Osteoblast (primary cell): ENCODE measurements at regions not wholly inside any gene's neighbourhood (a gene's known extent, or its start where the extent isn't known, plus 50 kb on each side); places are given as distances from the start of the nearest gene placed in this dataset.

Experiments used
- DNase-seq: peaks from one replicate; pipeline ENCODE4 v3.0.0; 2011; ENCODE audit warnings: low spot score, mixed read lengths; ENCODE audit not compliant: insufficient read length; ENCODE audit errors: missing footprints
- H2AFZ ChIP-seq: 2 replicates; pipeline ENCODE4 v1.6.0; 2011; ENCODE audit warnings: mild to moderate bottlenecking, low read length
- H3K27ac ChIP-seq: 2 replicates; pipeline ENCODE4 v1.5.1; 2011; ENCODE audit warnings: mild to moderate bottlenecking, low read depth, low read length, moderate library complexity
- H3K27me3 ChIP-seq: 2 replicates; pipeline ENCODE4 v1.6.0; 2012; ENCODE audit warnings: mild to moderate bottlenecking, control low read depth, inconsistent platforms, low read length, moderate library complexity; ENCODE audit not compliant: insufficient read depth
- H3K36me3 ChIP-seq: 2 replicates; pipeline ENCODE4 v1.5.1; 2011; ENCODE audit warnings: mild to moderate bottlenecking, low read length, control low read depth, moderate library complexity; ENCODE audit not compliant: insufficient read depth
- H3K4me1 ChIP-seq: 2 replicates; pipeline ENCODE4 v1.5.1; 2011; ENCODE audit warnings: mild to moderate bottlenecking, low read length, control low read depth, moderate library complexity; ENCODE audit not compliant: insufficient read depth
- H3K4me2 ChIP-seq: 2 replicates; pipeline ENCODE4 v1.6.0; 2011; ENCODE audit warnings: mild to moderate bottlenecking, low read length; ENCODE audit not compliant: insufficient read depth
- H3K4me3 ChIP-seq: fragments of 200-600 bp; sonication (generic); 3 replicates; pipeline ENCODE4 v1.5.1; 2012; ENCODE audit warnings: mild to moderate bottlenecking, low read length, inconsistent platforms; ENCODE audit not compliant: insufficient read depth
- H3K79me2 ChIP-seq: 2 replicates; pipeline ENCODE4 v1.6.0; 2012; ENCODE audit warnings: mild to moderate bottlenecking, low read length, control low read depth, inconsistent platforms; ENCODE audit not compliant: insufficient read depth
- H3K9me3 ChIP-seq: 2 replicates; pipeline ENCODE4 v1.5.1; 2011; ENCODE audit warnings: low read depth, low read length, control low read depth
- H4K20me1 ChIP-seq: 2 replicates; pipeline ENCODE4 v1.6.0; 2012; ENCODE audit warnings: mild to moderate bottlenecking, low read length, control low read depth; ENCODE audit not compliant: insufficient read depth
- CTCF ChIP-seq: IDR thresholded peaks from 2 replicates; pipeline ENCODE4 v1.5.1; 2011; ENCODE audit warnings: mild to moderate bottlenecking, low read depth, low read length, moderate library complexity; ENCODE audit errors: extremely low read depth

GRCh38 chr20:57808264-57809070 lies 98.7 kb upstream of the PMEPA1 start:
- H3K27ac ChIP-seq: no peak overlapping the region
- H3K4me3 ChIP-seq: no peak overlapping the region
- peaks cover 8% of the 10 kb centered on the region for H3K27me3 ChIP-seq
- H3K9me3 ChIP-seq: no peaks in the 10 kb centered on the region
- peak; percentile 14 for DNase-seq
- H2AFZ ChIP-seq: no peak overlapping the region
- no peaks in the 10 kb centered on the region for H3K79me2 ChIP-seq
- TF ChIP-seq CTCF: no peak
- H3K4me2 ChIP-seq: no peak overlapping the region
- H3K4me1 ChIP-seq: no peaks in the 10 kb centered on the region
- no peaks in the 10 kb centered on the region for H4K20me1 ChIP-seq
- H3K36me3 ChIP-seq: no peaks in the 10 kb centered on the region

GRCh38 chr20:57807401-57808263 lies 97.8 kb upstream of the PMEPA1 start:
- H3K36me3 ChIP-seq: no peaks in the 10 kb centered on the region
- no peak overlapping the region for H2AFZ ChIP-seq
- H3K4me2 ChIP-seq: no peak overlapping the region
- no peaks in the 10 kb centered on the region for H3K9me3 ChIP-seq
- no peak overlapping the region for H3K4me3 ChIP-seq
- no peaks in the 10 kb centered on the region for H3K79me2 ChIP-seq
- peak; percentile 86 for DNase-seq
- no peaks in the 10 kb centered on the region for H3K4me1 ChIP-seq
- H3K27me3 ChIP-seq: peaks cover 8% of the 10 kb centered on the region
- no peak overlapping the region for H3K27ac ChIP-seq
- TF ChIP-seq CTCF: no peak
- no peaks in the 10 kb centered on the region for H4K20me1 ChIP-seq

- Histone ChIP-seq H3K9me3 (no peaks in the 10 kb centered on the region), H2AFZ (no peak overlapping the region), H4K20me1 (no peaks in the 10 kb centered on the region), H3K79me2 (no peaks in the 10 kb centered on the region), H3K4me2 (no peak overlapping the region), H3K36me3 (no peaks in the 10 kb centered on the region), H3K27me3 (peaks cover 8% of the 10 kb centered on the region), H3K4me1 (no peaks in the 10 kb centered on the region), H3K27ac (no peak overlapping the region), H3K4me3 (no peak overlapping the region)
- no peak for TF ChIP-seq CTCF
- peak; percentile 61 for DNase-seq
Observed at GRCh38 chr20:57806975-57807374, 97.2 kb upstream of the PMEPA1 start.

GRCh38 chr20:57806476-57806875 lies 96.7 kb upstream of the PMEPA1 start:
- Histone ChIP-seq H3K27me3 (peaks cover 6% of the 10 kb centered on the region), H3K27ac (no peak overlapping the region), H3K79me2 (no peaks in the 10 kb centered on the region), H3K4me1 (no peaks in the 10 kb centered on the region), H2AFZ (no peak overlapping the region), H3K4me3 (no peak overlapping the region), H3K4me2 (no peak overlapping the region), H3K36me3 (no peaks in the 10 kb centered on the region), H4K20me1 (no peaks in the 10 kb centered on the region), H3K9me3 (no peaks in the 10 kb centered on the region)
- DNase-seq: no peak
- TF ChIP-seq CTCF: no peak
